ENCODE measurements at regions not wholly inside any gene's neighbourhood (a gene's known extent, or its start where the extent isn't known, plus 50 kb on each side); places are given as distances from the start of the nearest gene placed in this dataset.

DNA sequence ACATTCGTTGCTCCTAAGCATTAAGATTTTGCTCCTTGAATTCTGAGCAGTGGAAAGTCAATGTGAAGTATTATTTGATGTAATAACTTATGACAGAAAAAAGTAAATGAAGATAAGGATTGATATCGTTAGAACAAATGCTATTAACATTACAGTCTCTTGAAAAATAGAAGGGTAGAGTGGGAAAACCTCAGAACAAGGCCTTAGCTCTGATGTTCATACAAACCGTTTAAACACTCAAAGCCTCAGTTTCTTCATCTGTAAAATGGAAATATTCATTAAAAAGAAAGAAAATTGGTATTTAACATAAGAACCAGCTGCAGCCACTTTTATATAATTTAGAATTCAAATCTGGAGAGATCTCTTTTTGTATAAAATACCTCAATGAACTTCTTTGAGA lies 250.4 kb upstream of the NCKAP5 start:
- H3K27ac ChIP-seq, result no peak overlapping the region
- WGBS, 2 donors, result 55 to 61% methylated on average over 3 of the region's 3 CpGs

DNA sequence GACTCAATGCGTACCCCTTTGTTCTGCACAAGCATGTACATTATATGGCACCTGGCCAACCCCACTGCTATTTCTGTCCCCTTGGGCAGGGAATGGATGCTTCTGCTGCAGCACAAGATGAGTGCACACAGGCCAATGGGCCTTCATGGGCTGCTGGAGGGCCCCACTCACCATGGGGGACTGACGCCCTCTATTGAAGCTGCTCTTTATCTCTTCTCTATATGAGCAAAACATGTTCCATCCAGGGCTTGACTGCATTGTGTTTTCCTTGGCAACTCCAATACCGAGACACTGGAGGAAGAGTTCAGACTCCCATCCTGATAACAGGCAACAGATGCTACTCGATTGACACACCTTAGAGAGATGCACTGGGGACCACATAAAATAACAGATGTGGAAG lies 251.6 kb upstream of the NCKAP5 start:
- no peaks in the 10 kb centered on the region for H3K36me3 ChIP-seq
- H3K4me1 ChIP-seq, result peaks cover 0 to 13% (median 4%) of the 10 kb centered on the region in 4 donors
- no peak for TF ChIP-seq POLR2A (IDR thresholded peaks at IDR 0.05)
- no peak for TF ChIP-seq EP300 (IDR thresholded peaks at IDR 0.05)
- no peak for TF ChIP-seq POLR2AphosphoS5 (IDR thresholded peaks at IDR 0.05)
- TF ChIP-seq, protein P1, sequence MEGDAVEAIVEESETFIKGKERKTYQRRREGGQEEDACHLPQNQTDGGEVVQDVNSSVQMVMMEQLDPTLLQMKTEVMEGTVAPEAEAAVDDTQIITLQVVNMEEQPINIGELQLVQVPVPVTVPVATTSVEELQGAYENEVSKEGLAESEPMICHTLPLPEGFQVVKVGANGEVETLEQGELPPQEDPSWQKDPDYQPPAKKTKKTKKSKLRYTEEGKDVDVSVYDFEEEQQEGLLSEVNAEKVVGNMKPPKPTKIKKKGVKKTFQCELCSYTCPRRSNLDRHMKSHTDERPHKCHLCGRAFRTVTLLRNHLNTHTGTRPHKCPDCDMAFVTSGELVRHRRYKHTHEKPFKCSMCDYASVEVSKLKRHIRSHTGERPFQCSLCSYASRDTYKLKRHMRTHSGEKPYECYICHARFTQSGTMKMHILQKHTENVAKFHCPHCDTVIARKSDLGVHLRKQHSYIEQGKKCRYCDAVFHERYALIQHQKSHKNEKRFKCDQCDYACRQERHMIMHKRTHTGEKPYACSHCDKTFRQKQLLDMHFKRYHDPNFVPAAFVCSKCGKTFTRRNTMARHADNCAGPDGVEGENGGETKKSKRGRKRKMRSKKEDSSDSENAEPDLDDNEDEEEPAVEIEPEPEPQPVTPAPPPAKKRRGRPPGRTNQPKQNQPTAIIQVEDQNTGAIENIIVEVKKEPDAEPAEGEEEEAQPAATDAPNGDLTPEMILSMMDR (IDR thresholded peaks at IDR 0.05), result no peak
- 89% methylated on average over 4 of the region's 4 CpGs for WGBS, 2 donors
- no peak overlapping the region for H3K4me3 ChIP-seq
- H3K27me3 ChIP-seq, result no peaks in the 10 kb centered on the region
- H3K27ac ChIP-seq, result no peak overlapping the region
- no peak for ATAC-seq (ENCODE audit: low FRiP score in 2 of 2)
- H3K9me3 ChIP-seq, result no peaks in the 10 kb centered on the region
- no peak for DNase-seq

More for the DNA sequence above, 250.4 kb upstream of the NCKAP5 start:
- no peaks in the 10 kb centered on the region for H3K9me3 ChIP-seq
- H3K27me3 ChIP-seq, result no peaks in the 10 kb centered on the region
- ATAC-seq (ENCODE audit: low FRiP score in 2 of 2), result no peak
- TF ChIP-seq EP300 (IDR thresholded peaks at IDR 0.05) (no peak), POLR2A (IDR thresholded peaks at IDR 0.05) (no peak), POLR2AphosphoS5 (IDR thresholded peaks at IDR 0.05) (no peak)
- TF ChIP-seq, protein P1 (IDR thresholded peaks at IDR 0.05), result no peak
- H3K4me3 ChIP-seq, result no peak overlapping the region
- no peaks in the 10 kb centered on the region for H3K36me3 ChIP-seq
- peaks cover 0 to 13% (median 4%) of the 10 kb centered on the region in 4 donors for H3K4me1 ChIP-seq
- no peak for DNase-seq

DNA sequence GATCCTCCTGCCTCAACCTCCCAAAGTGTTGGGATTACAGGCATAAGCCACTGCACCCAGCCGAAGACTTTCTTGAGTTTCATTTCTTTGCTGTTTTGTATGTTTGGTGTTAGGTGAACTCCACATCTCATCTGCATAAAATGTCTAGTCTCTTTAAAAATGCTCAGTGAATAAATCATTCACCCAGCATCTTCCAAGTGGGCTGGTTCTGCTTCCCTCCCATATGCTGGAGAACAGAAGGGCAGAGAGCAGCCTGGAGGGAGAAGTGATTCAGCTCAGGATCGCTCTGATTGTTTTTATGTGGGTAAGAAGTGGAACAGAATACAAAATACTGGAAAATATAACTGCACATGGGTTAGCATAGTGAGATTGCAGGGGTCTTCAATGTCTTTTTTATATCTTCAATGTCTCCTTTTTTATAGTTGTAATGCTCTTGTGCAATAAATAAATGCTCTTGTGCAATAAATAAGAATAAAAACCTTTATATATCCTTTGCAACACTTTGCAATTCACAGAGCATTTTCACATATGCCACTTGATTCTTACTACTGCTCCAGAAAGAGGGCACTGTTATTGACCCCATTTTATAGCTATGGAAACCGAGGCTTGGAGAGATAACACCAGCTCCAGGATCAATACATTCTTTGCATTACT lies 253.0 kb upstream of the NCKAP5 start:
- TF ChIP-seq, protein P1 (IDR thresholded peaks at IDR 0.05), result no peak
- TF ChIP-seq POLR2AphosphoS5 (IDR thresholded peaks at IDR 0.05), result no peak
- TF ChIP-seq POLR2A (IDR thresholded peaks at IDR 0.05), result no peak
- TF ChIP-seq EP300 (IDR thresholded peaks at IDR 0.05), result no peak
- Histone ChIP-seq H3K9me3 (no peaks in the 10 kb centered on the region), H3K27ac (no peak overlapping the region), H3K27me3 (no peaks in the 10 kb centered on the region), H3K4me1 (peaks cover 0 to 13% (median 4%) of the 10 kb centered on the region in 4 donors), H3K4me3 (no peak overlapping the region), H3K36me3 (no peaks in the 10 kb centered on the region)
- DNase-seq (no peak), ATAC-seq (ENCODE audit: low FRiP score in 2 of 2) (no peak)
- 80 to 90% methylated on average over 3 of the region's 3 CpGs for WGBS, 2 donors

DNA sequence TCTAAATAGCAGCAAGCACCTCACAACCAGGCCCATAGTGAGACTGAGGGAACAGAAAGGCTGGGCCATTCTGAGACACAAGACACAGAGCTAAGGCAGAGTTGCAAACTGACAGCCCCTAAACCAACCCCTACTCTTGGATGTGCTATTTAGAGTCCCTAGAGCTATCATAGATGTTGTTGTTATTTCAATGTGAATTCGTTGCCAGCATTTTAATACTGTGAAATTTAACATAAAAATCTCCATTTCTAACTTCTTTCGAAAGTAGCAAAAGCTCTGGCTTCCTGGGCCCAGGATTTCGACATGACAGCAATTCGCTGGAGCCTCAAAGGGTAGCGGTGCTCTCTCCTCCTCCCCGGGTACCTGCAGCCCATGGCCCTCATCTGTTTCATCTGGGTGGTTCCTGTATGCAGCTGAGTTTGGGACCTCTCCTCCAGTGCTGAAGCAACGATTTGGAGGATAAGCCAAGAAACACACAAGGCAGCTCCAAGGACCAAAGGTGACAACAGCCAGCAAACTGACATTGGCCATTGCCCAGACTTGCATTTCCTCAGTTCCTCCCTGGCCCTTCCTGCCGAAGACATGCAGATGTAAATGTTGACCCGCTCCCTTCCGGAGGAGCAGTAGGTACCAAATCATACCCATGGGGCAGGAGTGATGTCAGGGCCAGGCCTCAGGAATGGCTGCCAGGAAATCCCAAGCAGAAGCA lies 254.4 kb upstream of the NCKAP5 start:
- 77 to 81% methylated on average over 10 of the region's 10 CpGs for WGBS, 2 donors
- no peak for TF ChIP-seq POLR2A (IDR thresholded peaks at IDR 0.05)
- TF ChIP-seq POLR2AphosphoS5 (IDR thresholded peaks at IDR 0.05), result peak in 1 of 2 donors; percentile 66
- Histone ChIP-seq H3K4me3 (no peak overlapping the region), H3K27me3 (no peaks in the 10 kb centered on the region), H3K9me3 (no peaks in the 10 kb centered on the region), H3K4me1 (peaks cover 0 to 12% (median 4%) of the 10 kb centered on the region in 4 donors), H3K27ac (no peak overlapping the region), H3K36me3 (no peaks in the 10 kb centered on the region)
- DNase-seq, result no peak
- no peak for ATAC-seq (ENCODE audit: low FRiP score in 2 of 2)

DNA sequence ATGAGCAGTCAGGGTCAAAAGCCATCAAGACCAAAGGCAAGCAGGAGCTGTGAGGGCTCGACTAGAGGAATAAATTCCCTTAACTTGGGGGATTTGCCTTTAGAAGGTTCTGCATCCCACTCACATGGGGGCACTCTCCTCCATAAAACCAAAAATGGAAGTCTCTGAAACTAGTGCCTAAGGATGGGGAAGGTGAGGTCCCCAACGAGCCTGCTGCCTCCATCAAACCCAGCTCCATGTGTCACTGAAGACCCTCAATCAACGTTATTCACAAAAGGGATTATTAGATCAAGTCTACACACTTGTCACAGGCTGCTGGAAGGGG lies 254.9 kb upstream of the NCKAP5 start:
- H3K4me1 ChIP-seq, result peaks cover 0 to 7% (median 2%) of the 10 kb centered on the region in 4 donors
- TF ChIP-seq POLR2AphosphoS5 (IDR thresholded peaks at IDR 0.05) (no peak), EP300 (IDR thresholded peaks at IDR 0.05) (no peak), POLR2A (IDR thresholded peaks at IDR 0.05) (no peak)
- TF ChIP-seq, protein P1 (IDR thresholded peaks at IDR 0.05), result no peak
- no peaks in the 10 kb centered on the region for H3K36me3 ChIP-seq
- ATAC-seq (ENCODE audit: low FRiP score in 2 of 2) (no peak), DNase-seq (no peak)
- WGBS, 2 donors, result 66 to 82% methylated on average over 3 of the region's 3 CpGs
- H3K27me3 ChIP-seq, result no peaks in the 10 kb centered on the region
- no peak overlapping the region for H3K27ac ChIP-seq
- H3K9me3 ChIP-seq, result no peaks in the 10 kb centered on the region
- no peak overlapping the region for H3K4me3 ChIP-seq

All from upper lobe of left lung (tissue), 6 donors.